C4-2B (cell line): ENCODE measurements at regions not wholly inside any gene's neighbourhood (a gene's known extent, or its start where the extent isn't known, plus 50 kb on each side); places are given as distances from the start of the nearest gene placed in this dataset.

ENCODE experiments used
- CTCF ChIP-seq: fragments of 450-650 bp; conservative IDR thresholded peaks from 2 replicates; pipeline ENCODE4 v1.5.1; 2017; ENCODE audit warnings: mild to moderate bottlenecking
- ZFX ChIP-seq: fragments of 450-650 bp; IDR thresholded peaks from 2 replicates; pipeline ENCODE4 v1.6.1; 2017

GRCh38 chr7:121459148-121459547, 63.0 kb upstream of the FAM3C start:
- TF ChIP-seq CTCF (no peak), ZFX (no peak)
